HuH-7 (cell line): ENCODE measurements at regions not wholly inside any gene's neighbourhood (a gene's known extent, or its start where the extent isn't known, plus 50 kb on each side); places are given as distances from the start of the nearest gene placed in this dataset.

ENCODE experiments used
- DNase-seq: peaks from one replicate; pipeline ENCODE4 v3.0.0; 2011; ENCODE audit warnings: low spot score

DNA sequence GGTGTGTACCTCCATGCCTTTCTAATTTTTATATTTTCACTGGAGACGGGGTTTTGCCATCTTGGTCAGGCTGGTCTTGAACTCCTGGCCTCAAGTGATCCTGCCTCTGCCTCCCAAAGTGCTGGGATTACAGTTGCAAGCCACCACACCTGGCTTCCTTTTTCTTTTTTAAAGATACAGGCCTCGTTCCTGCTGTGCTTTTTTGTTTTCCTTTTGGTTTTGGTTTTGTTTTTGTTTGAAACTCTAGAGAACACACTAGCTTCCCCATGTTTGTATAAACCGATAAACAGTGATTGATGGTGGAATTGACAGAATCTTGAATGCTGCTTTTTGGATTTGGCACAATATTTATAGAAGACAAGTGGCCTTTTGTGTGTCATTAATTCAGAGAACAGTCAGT is 1603.4 kb downstream of the MAT2B start:
- DNase-seq, result no peak

DNA sequence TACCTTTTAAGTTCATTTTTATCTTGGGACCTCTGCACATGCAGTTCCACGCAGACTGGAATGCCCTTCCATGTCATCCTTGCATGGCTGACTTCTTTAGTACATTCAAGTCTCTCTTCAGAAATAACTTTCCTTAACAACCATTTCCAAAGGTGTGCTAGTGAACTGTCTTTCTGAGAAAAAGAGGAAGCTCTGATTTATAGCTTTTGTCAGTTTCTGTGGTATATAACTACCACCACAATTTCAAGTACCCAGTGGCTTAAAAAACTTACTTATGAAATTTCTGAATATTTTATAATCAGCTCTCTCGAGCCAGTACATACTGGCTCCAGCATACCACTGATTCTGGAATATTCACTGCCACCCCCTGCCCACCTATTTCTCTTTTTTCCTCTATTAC is 1613.8 kb downstream of the MAT2B start:
- no peak for DNase-seq

- DNase-seq, result no peak
These were observed 1621.2 kb downstream of the MAT2B start for GRCh38 chr5:165126598-165126997.

DNA sequence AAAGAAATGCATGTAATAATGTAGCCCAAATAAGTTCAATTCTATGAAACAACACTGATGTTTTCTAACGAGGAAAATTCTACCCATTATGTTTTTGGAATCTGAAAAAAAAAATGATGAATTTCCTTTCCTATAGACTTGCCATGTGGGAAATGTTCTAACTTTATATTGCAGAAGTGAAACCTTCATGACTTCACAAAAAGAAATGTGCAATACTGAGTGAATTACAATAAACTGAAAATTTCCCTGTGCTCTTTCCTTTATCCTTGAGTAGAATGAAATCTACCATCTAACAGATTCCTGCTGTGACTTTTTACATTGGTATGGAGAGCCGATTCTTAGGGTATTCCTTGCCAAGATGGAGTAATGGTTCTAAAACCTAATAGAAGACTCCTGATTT is 1622.5 kb downstream of the MAT2B start:
- DNase-seq, result no peak

DNA sequence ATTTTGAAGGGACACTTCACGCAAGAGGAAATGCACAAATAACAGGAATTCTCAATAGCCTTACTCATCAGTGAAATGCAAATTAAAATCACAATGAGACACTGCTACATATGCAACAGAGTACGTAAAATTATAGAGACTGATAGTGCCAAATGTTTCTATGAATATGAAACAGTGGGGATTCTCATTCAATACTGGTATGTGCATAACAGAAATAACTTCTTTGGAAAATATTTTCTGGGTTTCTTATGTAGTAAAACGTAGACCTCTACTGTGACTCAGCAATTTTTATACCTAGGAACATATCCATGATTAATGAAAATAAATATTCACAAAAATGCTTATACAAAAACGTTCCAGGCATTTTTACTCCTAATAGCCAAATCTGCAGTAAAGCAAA is 1625.2 kb downstream of the MAT2B start:
- no peak for DNase-seq

GRCh38 chr5:165134155-165134554 is 1628.7 kb downstream of the MAT2B start:
- no peak for DNase-seq

GRCh38 chr5:165135565-165135964 is 1630.1 kb downstream of the MAT2B start:
- no peak for DNase-seq

DNA sequence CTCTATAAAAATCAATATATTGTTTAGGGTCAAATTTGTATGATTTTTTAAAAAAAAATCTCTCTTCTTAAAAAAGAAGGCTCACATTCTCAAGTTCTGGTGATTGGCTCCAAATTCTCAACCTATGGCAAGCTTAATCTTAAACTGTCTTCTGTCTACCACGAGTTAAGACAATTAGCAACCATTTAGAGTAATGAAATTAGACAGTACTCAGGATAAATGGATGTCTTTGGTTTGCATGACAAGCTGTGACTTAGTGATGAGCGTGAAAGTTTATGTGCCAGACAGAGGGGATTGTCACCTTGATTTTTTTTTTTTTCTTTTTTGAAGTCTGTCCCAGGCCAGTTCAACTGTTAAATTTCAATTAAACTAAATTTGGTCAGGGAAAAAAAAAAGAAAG is 1632.3 kb downstream of the MAT2B start:
- no peak for DNase-seq

DNA sequence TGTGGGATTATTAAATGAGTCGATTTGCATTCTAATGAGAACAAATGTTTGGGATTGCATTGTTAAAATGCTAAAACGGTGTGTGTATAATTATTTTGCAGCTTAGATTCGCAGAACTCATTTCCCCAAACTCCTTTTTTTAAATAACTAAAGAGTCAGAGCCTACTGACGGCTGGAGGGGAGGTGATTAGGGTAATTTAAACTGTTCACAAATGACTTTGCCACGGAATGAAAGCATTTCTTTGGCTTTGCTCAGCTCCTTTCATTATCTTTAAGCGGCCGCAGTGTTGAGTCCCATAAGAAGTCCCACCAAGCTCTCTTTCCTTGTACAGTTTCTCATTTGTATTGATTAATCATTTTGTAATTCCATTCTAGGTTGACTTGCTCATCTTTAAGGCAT is 1632.8 kb downstream of the MAT2B start:
- no peak for DNase-seq

- no peak for DNase-seq
These were observed 1633.8 kb downstream of the MAT2B start for GRCh38 chr5:165139262-165139661.

DNA sequence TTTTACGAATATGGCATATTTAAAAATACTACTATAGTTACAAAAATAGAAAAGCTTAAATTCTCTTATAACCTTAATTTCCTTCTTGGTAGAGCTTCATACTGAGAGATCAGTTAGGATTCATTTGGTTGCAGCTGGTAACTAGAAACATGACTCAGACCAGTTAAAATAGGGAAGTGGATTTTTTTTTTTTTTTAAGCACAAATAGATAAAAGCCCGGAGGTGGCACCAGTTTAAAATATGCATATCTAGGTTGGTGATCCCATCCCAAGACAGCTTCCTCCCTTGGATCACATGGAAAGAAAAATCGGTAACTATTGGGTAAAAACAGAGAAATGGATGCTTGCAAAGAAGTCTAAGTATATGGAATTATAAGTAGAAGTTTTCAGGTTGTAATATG is 1634.3 kb downstream of the MAT2B start:
- DNase-seq, result no peak

DNA sequence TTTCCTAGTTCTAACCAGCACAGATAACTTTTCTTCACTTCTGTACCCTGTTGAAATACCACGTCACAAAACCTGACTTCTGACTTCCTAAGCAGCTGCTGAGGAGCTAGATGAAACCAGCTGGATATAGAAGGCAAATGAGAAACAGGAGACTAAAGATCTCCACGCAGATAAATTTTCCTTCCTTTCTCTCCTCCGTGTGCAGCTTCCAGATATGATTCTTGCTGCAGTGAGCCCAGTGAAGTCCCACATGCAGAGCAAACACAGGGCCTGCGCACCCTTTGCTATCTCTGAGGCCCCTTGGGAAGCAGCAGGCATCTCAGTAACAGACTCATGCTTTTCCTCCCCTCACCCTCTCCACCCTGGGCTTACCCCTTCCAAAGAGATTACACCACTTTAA is 1638.3 kb downstream of the MAT2B start:
- no peak for DNase-seq

DNA sequence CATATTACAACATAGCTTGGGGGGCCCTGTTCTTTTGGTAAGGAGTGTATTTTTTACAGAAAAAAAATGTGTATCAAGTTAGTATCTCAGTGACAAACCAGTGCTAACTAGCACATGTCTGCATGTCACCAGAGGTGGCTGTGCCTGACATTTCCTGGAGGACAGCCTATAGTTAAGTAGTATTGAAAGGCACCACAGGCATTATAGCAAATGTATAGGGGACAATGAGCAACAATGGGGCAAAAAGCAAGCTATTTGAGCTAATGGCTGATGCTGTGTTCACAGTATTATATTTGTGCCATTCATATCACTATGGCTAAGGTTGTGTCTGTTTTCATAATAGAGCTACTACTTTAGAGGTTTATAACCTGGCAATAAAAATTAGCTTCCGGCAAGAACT is 1644.0 kb downstream of the MAT2B start:
- DNase-seq, result no peak

GRCh38 chr5:165152058-165152457 is 1646.6 kb downstream of the MAT2B start:
- DNase-seq, result no peak

- DNase-seq, result no peak
These were observed 1651.8 kb downstream of the MAT2B start for GRCh38 chr5:165157219-165157618.

GRCh38 chr5:165161204-165161603 is 1655.8 kb downstream of the MAT2B start:
- peak; percentile 1 for DNase-seq

DNA sequence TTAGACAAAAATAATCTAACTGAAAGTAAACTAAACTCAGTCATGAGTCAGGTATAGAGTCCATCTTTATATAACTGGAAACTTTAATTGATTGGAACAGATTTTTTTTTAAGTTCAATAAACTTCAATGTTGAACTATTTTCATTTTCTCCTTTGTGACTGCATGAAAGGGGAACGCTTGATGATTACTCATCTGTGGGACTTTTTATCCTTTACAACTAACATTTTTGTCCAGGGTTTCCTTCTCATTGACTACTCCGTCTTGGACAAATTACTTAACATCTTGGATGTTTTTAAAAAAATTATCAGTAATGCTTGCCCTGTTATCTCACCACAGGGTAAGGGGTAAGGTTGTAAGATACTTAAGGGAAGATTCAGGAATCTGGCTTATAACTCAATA is 1658.4 kb downstream of the MAT2B start:
- DNase-seq, result no peak

GRCh38 chr5:165173651-165174050 is 1668.2 kb downstream of the MAT2B start:
- DNase-seq, result no peak

GRCh38 chr5:165175041-165175440 is 1669.6 kb downstream of the MAT2B start:
- DNase-seq, result no peak

- DNase-seq, result no peak
These were observed 1678.8 kb downstream of the MAT2B start for GRCh38 chr5:165184183-165184582.

DNA sequence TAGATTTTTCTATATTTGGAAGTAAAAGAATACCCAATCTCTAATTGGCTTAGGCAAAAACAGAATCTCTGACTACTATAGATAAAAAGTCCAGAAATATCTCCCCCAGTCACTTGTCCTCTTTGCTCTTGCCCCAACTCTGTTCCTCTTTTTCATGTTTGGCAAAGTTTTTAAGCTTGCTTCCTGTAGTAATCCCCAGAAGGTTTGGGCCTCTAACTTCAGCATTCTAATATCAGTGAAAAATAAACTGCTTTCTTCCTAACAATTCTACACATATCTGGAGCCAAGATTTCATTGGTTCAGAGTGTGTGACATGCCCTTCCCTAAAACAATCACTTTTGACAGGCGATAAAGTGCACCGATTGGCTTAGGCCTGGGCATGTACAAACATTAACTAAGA is 1680.3 kb downstream of the MAT2B start:
- no peak for DNase-seq

DNA sequence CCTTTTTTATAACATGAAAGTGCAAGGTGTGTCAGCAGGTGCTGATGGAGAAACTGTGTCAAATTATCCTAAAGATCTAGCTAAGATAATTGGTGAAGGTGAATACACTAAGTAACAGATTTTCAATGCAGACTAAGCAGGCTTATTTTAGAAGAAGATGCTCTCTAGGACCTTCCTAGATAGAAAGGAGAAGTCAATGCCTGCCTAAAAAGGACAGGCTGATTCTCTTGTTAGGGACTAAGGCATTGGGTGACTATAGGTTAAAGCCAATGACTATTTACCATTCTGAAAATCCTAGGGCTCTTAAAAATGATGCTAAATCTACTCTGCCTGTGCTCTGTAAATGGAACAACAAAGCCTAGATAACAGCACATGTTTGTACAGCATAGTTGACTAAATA is 1682.4 kb downstream of the MAT2B start:
- no peak for DNase-seq

DNA sequence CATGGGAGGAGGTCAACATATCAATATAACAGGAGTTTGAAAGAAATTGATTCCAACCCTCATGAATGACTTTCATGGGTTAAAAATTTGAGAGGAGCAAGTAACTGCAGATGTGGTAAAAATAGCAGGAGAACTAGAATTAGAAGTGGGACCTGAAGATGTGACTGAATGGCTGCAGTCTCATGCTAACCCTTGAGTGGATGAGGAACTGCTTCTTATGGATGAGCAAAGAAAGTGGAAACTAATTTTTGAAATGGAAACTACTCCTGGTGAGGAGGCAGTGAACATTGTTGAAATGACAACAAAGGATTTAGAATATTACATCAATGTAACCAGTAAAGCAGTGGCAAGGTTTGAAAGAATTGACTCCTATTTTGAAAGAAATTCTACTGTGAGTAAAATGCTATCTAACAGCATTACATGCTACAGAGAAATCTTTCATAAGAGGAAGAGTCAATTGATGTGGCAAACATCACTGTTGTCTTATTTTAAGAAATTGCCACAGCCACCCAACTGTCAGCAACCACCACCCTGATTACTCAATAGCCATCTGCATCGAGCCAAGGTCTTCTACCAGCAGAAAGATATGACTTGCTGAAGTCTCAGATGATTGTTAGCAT is 1683.2 kb downstream of the MAT2B start:
- no peak for DNase-seq

DNA sequence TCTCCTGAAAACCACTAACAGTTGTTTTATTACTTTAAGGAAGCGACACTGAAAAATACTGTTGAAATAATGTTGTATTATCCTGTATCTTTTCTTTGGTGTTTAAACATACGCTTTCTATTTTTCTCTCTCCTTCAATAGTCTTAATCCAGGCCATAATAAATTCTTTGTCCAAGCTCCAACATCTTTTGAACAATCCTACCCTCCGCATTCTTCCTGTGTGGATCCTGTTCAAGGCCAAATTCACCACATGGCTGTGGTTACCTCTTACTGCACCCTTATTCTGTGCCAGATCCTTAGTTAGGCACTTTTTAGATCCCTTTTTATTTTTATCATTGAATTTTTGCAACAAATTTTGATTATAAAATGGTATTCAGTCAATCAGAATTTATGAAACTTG is 1691.5 kb downstream of the MAT2B start:
- no peak for DNase-seq

DNA sequence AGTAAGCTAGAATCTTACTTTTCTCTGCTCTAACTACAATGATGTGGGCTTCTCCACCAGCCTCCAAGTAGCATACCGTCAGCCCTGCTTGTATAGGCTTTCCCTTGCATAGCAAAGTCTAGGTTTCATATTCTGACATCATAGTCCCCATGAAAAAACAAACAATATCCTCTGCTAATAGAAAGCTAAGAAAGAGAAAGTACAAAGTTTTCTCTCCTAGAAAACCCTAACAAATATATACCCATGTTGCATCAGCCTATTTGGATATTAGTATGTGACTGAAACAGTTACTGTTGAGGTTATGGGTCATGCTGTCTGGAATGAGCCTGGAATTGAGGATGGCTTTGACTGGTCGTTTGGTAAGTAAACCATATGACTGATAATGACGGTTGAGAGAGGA is 1696.0 kb downstream of the MAT2B start:
- no peak for DNase-seq
